HL-60 (cell line): ENCODE measurements at regions not wholly inside any gene's neighbourhood (a gene's known extent, or its start where the extent isn't known, plus 50 kb on each side); places are given as distances from the start of the nearest gene placed in this dataset.

Source experiments
- DNase-seq, 2 experiments: peaks; one replicate each; pipeline ENCODE4 v3.0.0-alpha.2; 2010 to 2020; ENCODE audit warnings: low read depth in 1 of 2, low spot score in 1 of 2
- H3K27ac ChIP-seq: fragments of 250-450 bp; sonication (Bioruptor Pico); replicated peaks from 2 replicates; pipeline ENCODE4 v1.5.1; 2020; ENCODE audit warnings: mild to moderate bottlenecking, moderate library complexity
- H3K27me3 ChIP-seq: fragments of 250-450 bp; sonication (Bioruptor Pico); 2 replicates; pipeline ENCODE4 v1.5.1; 2021; ENCODE audit warnings: mild to moderate bottlenecking, moderate library complexity; ENCODE audit not compliant: insufficient read depth, poor library complexity, severe bottlenecking
- H3K4me3 ChIP-seq: replicated peaks from 2 replicates; pipeline ENCODE4 v1.5.1; 2011; ENCODE audit warnings: mild to moderate bottlenecking, control low read depth, low read length; ENCODE audit not compliant: insufficient read depth
- CTCF ChIP-seq: IDR thresholded peaks from one replicate; pipeline ENCODE4 v1.5.1; 2011; ENCODE audit warnings: low read length, control low read depth, inconsistent platforms; ENCODE audit not compliant: insufficient read depth
- GABPA ChIP-seq: IDR thresholded peaks from 2 replicates; pipeline ENCODE4 v1.6.1; 2012; ENCODE audit warnings: low read depth
- POLR2AphosphoS5 ChIP-seq: IDR thresholded peaks from 2 replicates; pipeline ENCODE4 v1.6.1; 2012; ENCODE audit warnings: low read depth
- REST ChIP-seq: IDR thresholded peaks from 2 replicates; pipeline ENCODE4 v1.6.1; 2012; ENCODE audit warnings: low read depth; ENCODE audit not compliant: insufficient replicate concordance
- SPI1 ChIP-seq: IDR thresholded peaks from 2 replicates; pipeline ENCODE4 v1.6.1; 2012; ENCODE audit warnings: low read depth, mild to moderate bottlenecking, borderline replicate concordance

- DNase-seq: no peak
- Histone ChIP-seq H3K27ac (no peak overlapping the region), H3K4me3 (no peak overlapping the region), H3K27me3 (no peaks in the 10 kb centered on the region)
- TF ChIP-seq SPI1 (no peak), GABPA (no peak), CTCF (no peak), REST (no peak), POLR2AphosphoS5 (no peak)
Measured at GRCh38 chr16:74224828-74225612, 71.6 kb upstream of the PSMD7 start.

- no peaks in the 10 kb centered on the region for H3K27me3 ChIP-seq
- no peak overlapping the region for H3K4me3 ChIP-seq
- no peak for DNase-seq
- TF ChIP-seq SPI1 (no peak), CTCF (no peak), GABPA (no peak), POLR2AphosphoS5 (no peak), REST (no peak)
- H3K27ac ChIP-seq: no peak overlapping the region
Measured at GRCh38 chr16:74221828-74222227, 74.8 kb upstream of the PSMD7 start.

GRCh38 chr16:74219706-74220105 is 76.9 kb upstream of the PSMD7 start:
- H3K27me3 ChIP-seq: no peaks in the 10 kb centered on the region
- no peak for DNase-seq
- H3K27ac ChIP-seq: no peak overlapping the region
- TF ChIP-seq REST (no peak), GABPA (no peak), SPI1 (no peak), CTCF (no peak), POLR2AphosphoS5 (no peak)
- no peak overlapping the region for H3K4me3 ChIP-seq
